D721Med (cell line): ENCODE measurements at regions not wholly inside any gene's neighbourhood (a gene's known extent, or its start where the extent isn't known, plus 50 kb on each side); places are given as distances from the start of the nearest gene placed in this dataset.

Source experiments
- DNase-seq: peaks from one replicate; pipeline ENCODE4 v3.0.0; 2011; ENCODE audit warnings: low spot score; ENCODE audit not compliant: insufficient read length
- FAIRE-seq: peaks from 2 replicates; lab custom pipeline; 2011; peaks lifted over from hg19 to GRCh38; lab: Jason Lieb, UNC
- TF ChIP-seq, protein P1 (sequence below): IDR thresholded peaks from 2 replicates; pipeline ENCODE4 v1.5.1; 2012; ENCODE audit warnings: mild to moderate bottlenecking, control low read depth; ENCODE audit not compliant: insufficient read depth; ENCODE audit errors: missing control alignments

DNA sequence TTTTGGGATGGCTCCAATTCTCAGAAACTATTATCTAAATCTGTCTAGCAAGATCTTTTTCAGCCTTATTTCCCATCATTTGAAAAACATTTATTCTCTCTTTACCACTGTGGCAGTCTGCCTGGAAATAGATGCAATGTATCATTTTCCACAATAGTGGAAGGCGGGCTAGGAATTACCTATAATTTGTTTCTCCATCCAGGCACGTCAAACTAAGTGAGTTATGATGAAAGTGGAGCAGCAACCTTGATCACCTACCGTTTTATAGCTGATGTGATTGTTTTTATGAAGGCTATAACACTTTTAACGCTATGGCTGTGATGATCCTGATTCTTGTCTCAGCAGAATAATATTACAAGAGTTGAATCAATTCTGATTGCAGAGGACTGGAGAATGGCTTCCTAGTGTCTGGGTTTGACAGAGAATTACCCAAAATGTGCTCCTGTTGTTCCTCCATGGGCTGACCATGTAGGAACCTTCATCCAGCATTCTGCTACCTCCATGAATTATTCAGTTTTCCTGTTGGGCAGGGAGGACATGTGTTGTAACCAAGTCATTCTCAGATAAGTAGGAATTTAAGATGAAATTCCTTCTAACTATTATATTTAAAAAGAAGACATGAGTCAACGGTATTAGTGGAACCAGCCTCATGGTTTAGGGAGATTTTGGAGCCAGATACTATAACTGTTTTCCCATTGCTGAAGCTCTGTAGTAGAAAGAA is 231.5 kb upstream of the SGO1 start:
- no peak for FAIRE-seq
- TF ChIP-seq, protein P1, sequence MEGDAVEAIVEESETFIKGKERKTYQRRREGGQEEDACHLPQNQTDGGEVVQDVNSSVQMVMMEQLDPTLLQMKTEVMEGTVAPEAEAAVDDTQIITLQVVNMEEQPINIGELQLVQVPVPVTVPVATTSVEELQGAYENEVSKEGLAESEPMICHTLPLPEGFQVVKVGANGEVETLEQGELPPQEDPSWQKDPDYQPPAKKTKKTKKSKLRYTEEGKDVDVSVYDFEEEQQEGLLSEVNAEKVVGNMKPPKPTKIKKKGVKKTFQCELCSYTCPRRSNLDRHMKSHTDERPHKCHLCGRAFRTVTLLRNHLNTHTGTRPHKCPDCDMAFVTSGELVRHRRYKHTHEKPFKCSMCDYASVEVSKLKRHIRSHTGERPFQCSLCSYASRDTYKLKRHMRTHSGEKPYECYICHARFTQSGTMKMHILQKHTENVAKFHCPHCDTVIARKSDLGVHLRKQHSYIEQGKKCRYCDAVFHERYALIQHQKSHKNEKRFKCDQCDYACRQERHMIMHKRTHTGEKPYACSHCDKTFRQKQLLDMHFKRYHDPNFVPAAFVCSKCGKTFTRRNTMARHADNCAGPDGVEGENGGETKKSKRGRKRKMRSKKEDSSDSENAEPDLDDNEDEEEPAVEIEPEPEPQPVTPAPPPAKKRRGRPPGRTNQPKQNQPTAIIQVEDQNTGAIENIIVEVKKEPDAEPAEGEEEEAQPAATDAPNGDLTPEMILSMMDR: no peak
- DNase-seq: no peak

DNA sequence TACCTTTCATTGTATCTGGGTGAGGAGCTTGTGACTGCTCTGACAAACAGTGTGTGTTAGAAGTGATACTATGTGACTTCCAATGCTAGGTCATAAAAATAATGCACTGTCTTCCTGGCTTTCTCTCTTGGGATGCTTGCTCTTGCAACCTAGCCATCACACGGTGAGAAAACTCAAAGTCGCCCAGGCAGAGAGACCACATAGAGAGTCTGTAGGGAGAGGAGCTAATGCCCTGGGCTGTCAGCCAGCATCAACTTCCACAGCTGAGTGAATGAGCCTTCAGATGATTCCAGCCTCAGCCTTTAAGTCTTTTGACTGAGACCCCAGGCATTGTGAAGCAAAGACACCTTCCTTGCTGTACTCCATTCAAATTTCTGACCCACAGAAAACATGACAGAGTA is 220.6 kb upstream of the SGO1 start:
- DNase-seq: no peak
- TF ChIP-seq, protein P1: no peak
- no peak for FAIRE-seq

DNA sequence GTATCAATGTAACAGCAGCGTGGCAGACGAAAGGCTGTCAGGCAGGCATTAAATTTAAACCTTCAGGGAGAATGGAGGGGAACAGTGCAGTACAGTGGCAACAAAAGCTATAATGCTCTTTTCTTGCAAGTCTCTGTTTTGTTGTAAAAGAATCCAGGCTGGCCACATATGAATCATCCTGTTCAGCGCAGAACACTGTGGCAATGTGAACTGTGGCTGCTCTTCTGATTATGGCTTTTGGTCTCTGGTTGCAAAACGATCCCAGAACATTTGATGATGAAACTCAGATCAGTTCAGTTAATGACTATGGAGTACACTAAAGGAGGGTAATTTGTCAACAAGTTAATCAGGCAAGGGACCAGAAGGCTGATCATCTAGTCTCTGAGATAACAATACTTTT is 219.7 kb upstream of the SGO1 start:
- no peak for DNase-seq
- FAIRE-seq: no peak

DNA sequence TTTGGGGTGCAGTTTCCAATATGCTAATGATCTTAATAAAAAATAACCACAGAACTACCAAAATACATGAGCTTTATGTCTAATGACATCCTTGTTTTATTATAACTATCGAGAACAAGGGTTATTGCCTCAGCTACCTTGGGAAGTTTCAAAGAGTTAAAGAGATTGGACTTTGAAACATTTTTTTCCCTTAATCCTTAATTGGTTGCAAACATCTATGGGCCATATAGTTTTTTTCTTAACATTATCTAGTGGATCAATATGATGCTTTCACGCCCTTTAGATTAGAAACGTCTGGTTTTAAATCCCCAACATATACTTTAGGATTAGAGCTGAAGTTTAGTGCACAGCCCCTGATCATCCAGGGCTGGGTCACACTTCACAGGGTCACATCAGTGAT is 219.2 kb upstream of the SGO1 start:
- FAIRE-seq (no peak), DNase-seq (no peak)
- TF ChIP-seq, protein P1: no peak

More for the DNA sequence above, 219.7 kb upstream of the SGO1 start:
- TF ChIP-seq, protein P1: no peak

DNA sequence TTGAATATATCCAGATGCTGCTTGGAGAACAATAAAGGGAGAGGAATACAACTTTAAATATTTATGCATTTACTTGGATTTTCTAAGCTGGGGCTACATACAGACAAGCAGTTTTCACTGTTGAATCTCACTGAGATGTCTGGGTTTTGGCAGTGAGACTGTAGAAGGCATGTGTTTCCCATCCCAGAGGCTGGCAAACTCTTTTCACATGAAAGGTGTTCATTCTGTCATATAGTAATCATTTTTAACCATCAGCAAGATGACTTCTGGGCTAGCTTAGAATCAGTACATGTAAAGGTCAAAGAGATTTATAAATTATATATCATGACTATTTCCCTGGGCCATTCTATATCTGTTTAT is 218.7 kb upstream of the SGO1 start:
- DNase-seq (no peak), FAIRE-seq (no peak)
- TF ChIP-seq, protein P1: no peak

DNA sequence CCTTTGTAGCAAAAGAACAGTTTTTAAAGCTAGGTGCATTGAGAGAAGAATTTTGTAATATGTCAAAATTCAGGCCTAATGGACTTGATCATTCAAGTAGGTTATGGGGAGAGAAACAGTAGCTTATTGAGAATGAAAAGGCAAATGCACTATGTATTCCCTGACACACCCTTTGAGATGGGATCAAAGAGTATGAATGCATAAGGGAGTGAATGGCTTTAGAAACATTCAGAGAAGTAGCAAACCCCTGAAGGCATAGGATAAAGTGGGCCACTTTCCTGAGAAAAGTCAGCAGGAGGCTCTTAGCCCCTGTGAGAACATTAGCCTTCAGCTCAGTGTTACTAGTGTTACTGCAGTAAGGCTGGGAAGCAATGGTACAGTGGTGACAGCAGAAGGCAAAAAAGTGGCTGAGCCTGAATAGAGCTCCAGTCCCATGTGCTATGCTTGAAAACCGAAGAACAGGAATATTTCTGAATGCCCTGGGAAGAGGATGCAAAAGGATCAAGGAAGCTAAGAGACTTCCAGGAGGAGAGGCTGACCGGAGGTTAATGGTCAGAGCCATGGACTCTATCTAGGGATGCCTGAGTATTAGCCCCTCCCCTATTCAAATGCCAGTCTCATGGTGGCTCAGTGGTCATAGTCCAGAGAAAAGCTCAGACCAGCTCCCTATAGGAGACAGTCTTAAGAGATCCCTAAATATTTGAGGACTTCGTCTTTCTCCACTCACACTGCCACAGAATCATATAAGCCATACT is 218.2 kb upstream of the SGO1 start:
- TF ChIP-seq, protein P1: no peak
- DNase-seq (no peak), FAIRE-seq (no peak)

DNA sequence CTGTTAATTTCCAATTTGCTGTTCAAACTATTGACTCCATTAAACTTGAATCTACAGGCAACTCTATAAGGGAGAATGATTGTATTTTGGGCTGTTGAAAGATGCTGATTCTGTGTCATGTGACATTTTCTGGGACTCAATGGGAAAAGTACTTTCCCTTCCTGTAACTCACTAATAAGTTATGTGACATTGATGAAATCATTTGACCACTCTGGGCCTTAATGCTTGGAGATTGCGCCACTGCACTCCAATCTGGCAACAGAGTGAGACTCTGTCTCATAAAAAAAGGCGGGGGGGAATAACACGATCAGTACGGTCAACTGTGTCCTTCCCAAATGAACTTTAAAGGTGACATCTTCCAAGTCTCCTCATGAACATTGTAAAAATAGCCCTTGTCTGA is 215.2 kb upstream of the SGO1 start:
- DNase-seq (no peak), FAIRE-seq (no peak)
- TF ChIP-seq, protein P1: no peak
